H9 (cell line): ENCODE measurements at regions not wholly inside any gene's neighbourhood (a gene's known extent, or its start where the extent isn't known, plus 50 kb on each side); places are given as distances from the start of the nearest gene placed in this dataset.

Experiments
- DNase-seq: peaks from one replicate; pipeline ENCODE4 v3.0.0-alpha.2; 2017
- H2AFZ ChIP-seq: one replicate; pipeline ENCODE4 v1.6.1; 2013; ENCODE audit warnings: mild to moderate bottlenecking, low read length, control low read depth, moderate library complexity
- H2AK5ac ChIP-seq: 2 replicates; pipeline ENCODE4 v1.6.1; 2013; ENCODE audit warnings: low read length, control low read depth, mixed read lengths; ENCODE audit not compliant: insufficient read length
- H2BK120ac ChIP-seq: one replicate; pipeline ENCODE4 v1.6.1; 2013; ENCODE audit warnings: low read depth, mild to moderate bottlenecking, low read length, control low read depth, inconsistent platforms; ENCODE audit not compliant: poor library complexity, severe bottlenecking
- H2BK12ac ChIP-seq: 2 replicates; pipeline ENCODE4 v1.6.1; 2013; ENCODE audit warnings: low read length, control low read depth, mixed read lengths, low read depth; ENCODE audit not compliant: insufficient read length
- H2BK15ac ChIP-seq: 2 replicates; pipeline ENCODE4 v1.6.1; 2013; ENCODE audit warnings: low read depth, low read length, control low read depth
- H2BK20ac ChIP-seq: one replicate; pipeline ENCODE4 v1.6.1; 2013; ENCODE audit warnings: low read depth, mild to moderate bottlenecking, low read length, control low read depth, inconsistent platforms; ENCODE audit not compliant: poor library complexity, severe bottlenecking
- H2BK5ac ChIP-seq: 2 replicates; pipeline ENCODE4 v1.6.1; 2013; ENCODE audit warnings: low read length, control low read depth, mixed read lengths; ENCODE audit not compliant: insufficient read length
- H3K14ac ChIP-seq: 2 replicates; pipeline ENCODE4 v1.6.1; 2013; ENCODE audit warnings: low read length, control low read depth; ENCODE audit not compliant: insufficient read depth
- H3K18ac ChIP-seq: 2 replicates; pipeline ENCODE4 v1.6.1; 2013; ENCODE audit warnings: low read depth, mild to moderate bottlenecking, mixed read lengths, low read length, control low read depth; ENCODE audit not compliant: insufficient read length
- H3K23ac ChIP-seq: 2 replicates; pipeline ENCODE4 v1.6.1; 2013; ENCODE audit warnings: low read length, control low read depth, mixed read lengths, low read depth; ENCODE audit not compliant: insufficient read length
- H3K23me2 ChIP-seq: 2 replicates; pipeline ENCODE4 v1.6.1; 2013; ENCODE audit warnings: low read depth, mild to moderate bottlenecking, mixed read lengths, low read length, control low read depth; ENCODE audit not compliant: insufficient read length, poor library complexity, severe bottlenecking
- H3K27ac ChIP-seq: 2 replicates; pipeline ENCODE4 v1.5.1; 2013; ENCODE audit warnings: low read length, control low read depth, mixed read lengths, low read depth; ENCODE audit not compliant: insufficient read length
- H3K27me3 ChIP-seq: 2 replicates; pipeline ENCODE4 v1.6.1; 2013; ENCODE audit warnings: low read length, control low read depth, inconsistent platforms; ENCODE audit not compliant: insufficient read depth
- H3K4ac ChIP-seq: 2 replicates; pipeline ENCODE4 v1.6.1; 2013; ENCODE audit warnings: low read depth, mild to moderate bottlenecking, control low read depth, inconsistent platforms, low read length, moderate library complexity
- H3K4me1 ChIP-seq: 2 replicates; pipeline ENCODE4 v1.6.1; 2013; ENCODE audit warnings: low read length, control low read depth, inconsistent platforms; ENCODE audit not compliant: insufficient read depth
- H3K4me2 ChIP-seq: 2 replicates; pipeline ENCODE4 v1.6.1; 2013; ENCODE audit warnings: low read length, control low read depth, mixed read lengths; ENCODE audit not compliant: insufficient read length, insufficient read depth
- H3K56ac ChIP-seq: 2 replicates; pipeline ENCODE4 v1.6.1; 2013; ENCODE audit warnings: low read depth, mild to moderate bottlenecking, mixed read lengths, low read length, control low read depth; ENCODE audit not compliant: insufficient read length
- H3K79me1 ChIP-seq: 2 replicates; pipeline ENCODE4 v1.6.1; 2013; ENCODE audit warnings: low read depth, mild to moderate bottlenecking, moderate library complexity, low read length, control low read depth, inconsistent platforms; ENCODE audit not compliant: insufficient read depth, poor library complexity, severe bottlenecking
- H3K79me2 ChIP-seq: 2 replicates; pipeline ENCODE4 v1.6.1; 2013; ENCODE audit warnings: low read length, control low read depth, inconsistent platforms; ENCODE audit not compliant: insufficient read depth
- H3K9ac ChIP-seq: 2 replicates; pipeline ENCODE4 v1.6.1; 2013; ENCODE audit warnings: low read length, control low read depth, mixed read lengths; ENCODE audit not compliant: insufficient read length; ENCODE audit errors: extremely low read depth
- H3K9me3 ChIP-seq: one replicate; pipeline ENCODE4 v1.6.1; 2013; ENCODE audit warnings: low read depth, low read length, inconsistent platforms; ENCODE audit not compliant: control insufficient read depth
- H3T11ph ChIP-seq: one replicate; pipeline ENCODE4 v1.6.1; 2013; ENCODE audit warnings: mild to moderate bottlenecking, low read length, control low read depth, inconsistent platforms
- H4K20me1 ChIP-seq: one replicate; pipeline ENCODE4 v1.6.1; 2013; ENCODE audit not compliant: control insufficient read depth, insufficient read length, insufficient read depth
- H4K5ac ChIP-seq: 2 replicates; pipeline ENCODE4 v1.6.1; 2013; ENCODE audit warnings: low read depth, mild to moderate bottlenecking, mixed read lengths, low read length, control low read depth; ENCODE audit not compliant: insufficient read length
- H4K8ac ChIP-seq: replicated peaks from 2 replicates; pipeline ENCODE4 v1.6.1; 2013; ENCODE audit warnings: low read length, control low read depth, mixed read lengths, low read depth; ENCODE audit not compliant: insufficient read length
- H4K91ac ChIP-seq: 2 replicates; pipeline ENCODE4 v1.6.1; 2013; ENCODE audit warnings: low read depth, mild to moderate bottlenecking, moderate library complexity, mixed read lengths, low read length, control low read depth; ENCODE audit not compliant: insufficient read length
- H3K27ac Mint-ChIP-seq, 3 experiments: 2 replicates in 2 of 3; 3 replicates in 1 of 3; pipeline ENCODE4 v1.8.0; 2020 to 2021; ENCODE audit warnings: mixed read lengths in 3 of 3, mild to moderate bottlenecking in 1 of 3, moderate library complexity in 1 of 3
- H3K27me3 Mint-ChIP-seq: 2 replicates; pipeline ENCODE4 v1.8.0; 2021; ENCODE audit warnings: low read depth, mild to moderate bottlenecking, moderate library complexity, mixed read lengths
- H3K36me3 Mint-ChIP-seq, 3 experiments: 2 replicates in 2 of 3; 3 replicates in 1 of 3; pipeline ENCODE4 v1.8.0; 2020 to 2021; ENCODE audit warnings: low read depth in 3 of 3, mixed read lengths in 3 of 3; ENCODE audit not compliant: insufficient read depth in 1 of 3
- H3K4me1 Mint-ChIP-seq, 2 experiments: 2 replicates each; pipeline ENCODE4 v1.8.0; 2020; ENCODE audit warnings: mixed read lengths in 2 of 2
- H3K4me3 Mint-ChIP-seq, 2 experiments: 2 replicates in 1 of 2; 3 replicates in 1 of 2; pipeline ENCODE4 v1.8.0; 2020 to 2021; ENCODE audit warnings: mild to moderate bottlenecking in 2 of 2, mixed read lengths in 2 of 2, moderate library complexity in 1 of 2
- H3K9me3 Mint-ChIP-seq, 2 experiments: 2 replicates in 1 of 2; 3 replicates in 1 of 2; pipeline ENCODE4 v1.8.0; 2020; ENCODE audit warnings: mild to moderate bottlenecking in 2 of 2, mixed read lengths in 2 of 2, moderate library complexity in 1 of 2
- CTCF ChIP-seq: fragments of 200-600 bp; sonication (generic); conservative IDR thresholded peaks from 3 replicates; pipeline ENCODE4 v1.8.0; 2021; ENCODE audit warnings: antibody characterized with exemption, mild to moderate bottlenecking

- Mint-ChIP-seq H3K9me3 (no peaks in the 10 kb centered on the region; a peak in 1 of 5 replicates), H3K27ac (no peak overlapping the region), H3K4me3 (no peak overlapping the region), H3K36me3 (0 out of 7 replicates have a peak, but pooled peaks cover 0 to 4% (median 0%) of the 10 kb centered on the region in 3 experiments), H3K27me3 (peaks cover 3% of the 10 kb centered on the region; the same call in 1 of the 2 replicates), H3K4me1 (no peaks in the 10 kb centered on the region)
- Histone ChIP-seq H2BK20ac (no peak overlapping the region), H3K4ac (no peak overlapping the region), H3K18ac (no peak overlapping the region), H3K4me2 (no peak overlapping the region), H3K14ac (no peak overlapping the region), H2BK120ac (no peak overlapping the region), H3K79me2 (no peaks in the 10 kb centered on the region; the same call in 1 of the 2 replicates), H3K23me2 (peaks cover 3% of the 10 kb centered on the region), H2BK5ac (no peak overlapping the region), H2BK15ac (no peak overlapping the region), H3K9ac (no peak overlapping the region), H3K4me1 (no peaks in the 10 kb centered on the region), H4K8ac (no peak overlapping the region), H3K9me3 (no peaks in the 10 kb centered on the region), H2AK5ac (no peak overlapping the region), H3K27me3 (no peaks in the 10 kb centered on the region), H4K5ac (no peak overlapping the region), H3T11ph (no peak overlapping the region), H2AFZ (no peak overlapping the region), H3K23ac (no peak overlapping the region), H3K79me1 (no peaks in the 10 kb centered on the region), H3K56ac (no peak overlapping the region), H3K27ac (no peak overlapping the region), H2BK12ac (no peak overlapping the region), H4K20me1 (no peaks in the 10 kb centered on the region), H4K91ac (no peak overlapping the region)
- no peak for TF ChIP-seq CTCF
- no peak for DNase-seq
Observed at GRCh38 chr2:23157812-23158211, 227.2 kb upstream of the KLHL29 start.
